ENCODE measurements at regions not wholly inside any gene's neighbourhood (a gene's known extent, or its start where the extent isn't known, plus 50 kb on each side); places are given as distances from the start of the nearest gene placed in this dataset.
"Not testable (repeated sequence)": the region's sequence is repeated elsewhere in the genome, so short reads cannot be mapped to it uniquely, and the experiment has no call there.

DNA sequence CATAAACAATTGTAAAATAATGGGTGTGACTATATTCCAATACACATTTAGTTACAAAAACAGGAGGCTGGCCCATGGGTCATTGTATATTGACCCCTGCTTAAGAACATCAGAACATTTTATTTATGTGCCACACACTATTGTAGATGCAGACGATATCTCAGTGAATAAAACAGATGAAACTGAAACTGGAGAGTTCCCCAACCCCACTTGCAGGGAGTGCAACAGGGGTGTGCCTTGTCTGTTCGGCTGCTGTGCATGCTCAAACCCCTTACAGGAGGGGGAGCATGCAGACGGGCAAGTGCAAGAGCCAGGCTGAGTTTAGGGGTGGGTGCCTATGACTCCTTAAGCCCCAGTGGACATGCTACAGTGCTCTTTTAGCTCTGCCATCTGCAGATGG is 509.6 kb downstream of the IGSF11 start:
- no peak for DNase-seq (ENCODE audit: low read depth)

- DNase-seq (ENCODE audit: low read depth): no peak
Measured at GRCh38 chr3:118526758-118527513, 507.7 kb downstream of the IGSF11 start.

- no peak for DNase-seq (ENCODE audit: low read depth)
Measured at GRCh38 chr3:118527514-118528044, 507.1 kb downstream of the IGSF11 start.

- DNase-seq (ENCODE audit: low read depth): no peak
Measured at GRCh38 chr3:118529554-118529953, 505.1 kb downstream of the IGSF11 start.

- no peak for DNase-seq (ENCODE audit: low read depth)
Measured at GRCh38 chr3:118530350-118530922, 504.2 kb downstream of the IGSF11 start.

DNA sequence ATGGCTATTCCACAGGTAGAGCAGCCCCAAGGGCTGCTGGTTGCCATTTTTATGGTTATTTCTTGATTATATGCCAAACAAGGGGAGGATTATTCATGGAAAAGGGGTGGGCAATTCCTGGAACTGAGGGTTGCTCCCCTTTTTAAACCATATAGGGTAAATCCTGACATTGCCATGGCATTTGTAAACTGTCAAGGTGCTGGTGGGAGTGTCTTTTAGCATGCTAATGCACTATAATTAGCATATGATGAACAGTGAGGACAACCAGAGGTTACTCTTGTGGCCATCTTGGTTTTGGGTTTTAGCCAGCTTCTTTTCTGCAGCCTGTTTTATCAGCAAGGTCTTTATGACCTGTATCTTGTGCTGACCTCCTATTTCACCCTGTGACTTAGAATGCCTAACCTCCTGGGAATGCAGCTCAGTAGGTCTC is 503.7 kb downstream of the IGSF11 start:
- DNase-seq (ENCODE audit: low read depth): not testable (repeated sequence)

DNA sequence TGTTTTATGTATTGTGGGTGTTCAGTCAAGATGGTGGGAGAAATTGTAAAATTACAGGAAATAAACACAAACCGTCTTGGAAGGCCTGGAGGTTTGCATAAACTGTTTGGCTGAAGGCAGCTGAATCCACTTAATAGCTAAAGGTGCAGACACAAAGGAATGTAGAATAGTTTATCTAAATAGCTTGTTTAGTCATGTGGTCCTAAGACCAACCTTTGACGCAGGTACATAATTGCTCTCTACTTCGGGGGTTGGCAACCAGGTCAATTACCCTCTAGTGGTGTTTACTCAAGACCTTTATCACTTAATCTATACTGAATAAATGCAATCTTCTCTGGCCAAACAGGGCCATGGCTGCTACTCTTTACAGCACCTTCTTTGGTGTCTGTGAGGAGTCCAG is 502.8 kb downstream of the IGSF11 start:
- DNase-seq (ENCODE audit: low read depth): no peak

DNA sequence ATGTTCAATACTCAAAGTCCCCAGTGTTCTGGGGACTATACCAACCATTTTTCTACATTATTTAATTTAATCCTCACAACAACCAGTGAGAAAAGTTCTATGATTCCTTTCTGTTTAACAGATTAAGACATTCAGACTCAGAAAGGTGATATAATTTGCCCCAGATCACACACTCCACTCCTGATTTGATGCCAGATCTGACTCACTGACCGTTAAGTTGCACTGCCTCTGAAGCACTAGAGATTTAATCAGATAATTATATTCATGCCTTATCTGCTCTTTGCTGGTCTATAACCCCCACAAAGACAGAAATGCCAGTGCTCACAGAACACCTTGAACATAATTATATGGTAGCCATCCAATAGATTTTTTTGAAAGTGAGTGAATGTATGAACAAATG is 501.0 kb downstream of the IGSF11 start:
- no peak for DNase-seq (ENCODE audit: low read depth)

DNA sequence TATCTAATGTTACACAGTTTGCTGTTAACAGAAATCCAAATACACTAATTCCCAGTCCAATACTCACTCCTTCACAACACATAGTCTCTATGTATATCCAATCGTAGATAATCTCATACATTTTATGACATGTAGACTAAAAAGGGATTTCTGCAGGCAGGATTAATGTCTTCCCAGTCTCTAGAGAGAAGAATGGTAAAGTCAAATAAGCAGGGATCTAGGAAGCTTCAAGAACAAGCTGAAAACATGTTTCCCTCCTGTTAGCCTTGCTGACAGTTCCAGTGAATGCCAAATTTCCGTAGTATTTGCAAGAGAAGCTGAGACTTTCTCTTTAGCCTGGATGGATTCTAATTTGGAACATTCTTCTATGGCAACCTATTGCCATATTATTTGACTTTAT is 500.1 kb downstream of the IGSF11 start:
- no peak for DNase-seq (ENCODE audit: low read depth)

DNA sequence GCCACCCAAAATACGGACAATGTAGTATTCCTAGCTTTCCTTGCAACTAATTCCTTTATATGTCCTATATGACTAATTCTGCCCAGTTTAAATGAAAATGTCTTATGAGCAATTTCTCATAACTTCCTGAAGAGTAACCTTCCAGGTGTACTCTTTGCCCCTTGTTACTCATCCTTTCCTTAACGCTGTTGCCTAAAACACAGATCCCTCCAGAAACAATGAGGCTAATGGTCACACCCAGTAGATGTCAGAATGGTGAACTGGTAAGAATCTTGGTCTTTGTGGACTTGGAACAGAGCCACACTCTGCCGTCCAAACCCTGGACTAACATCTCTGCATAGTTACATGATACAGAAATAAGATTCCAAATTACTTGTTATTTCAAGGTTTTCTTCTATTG is 497.9 kb downstream of the IGSF11 start:
- no peak for DNase-seq (ENCODE audit: low read depth)

DNA sequence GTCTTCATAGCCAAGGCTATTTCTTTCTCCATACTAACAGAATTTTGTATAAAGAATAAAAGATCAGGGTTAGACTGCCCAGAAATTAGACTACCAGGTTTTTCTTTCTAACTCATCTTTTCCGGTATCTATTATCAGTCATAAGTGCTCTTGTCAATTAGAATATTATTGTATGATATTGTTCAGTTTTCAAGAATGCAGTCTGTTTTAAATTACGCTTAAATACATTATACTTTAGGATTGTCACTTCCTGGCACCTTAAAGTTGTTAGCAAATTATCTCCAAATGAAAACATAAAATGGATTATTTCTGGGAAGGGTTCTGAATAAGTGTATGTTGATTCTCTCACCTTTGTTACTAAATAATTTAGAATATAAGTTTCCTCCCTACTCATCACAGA is 497.2 kb downstream of the IGSF11 start:
- DNase-seq (ENCODE audit: low read depth): no peak

- no peak for DNase-seq (ENCODE audit: low read depth)
Measured at GRCh38 chr3:118538187-118538586, 496.5 kb downstream of the IGSF11 start.

GRCh38 chr3:118539820-118540447 is 494.7 kb downstream of the IGSF11 start:
- not testable (repeated sequence) for DNase-seq (ENCODE audit: low read depth)

GRCh38 chr3:118540448-118540821 is 494.2 kb downstream of the IGSF11 start:
- DNase-seq (ENCODE audit: low read depth): not testable (repeated sequence)

GRCh38 chr3:118540826-118541225 is 493.8 kb downstream of the IGSF11 start:
- DNase-seq (ENCODE audit: low read depth): no peak

GRCh38 chr3:118541796-118542195 is 492.9 kb downstream of the IGSF11 start:
- DNase-seq (ENCODE audit: low read depth): no peak

DNA sequence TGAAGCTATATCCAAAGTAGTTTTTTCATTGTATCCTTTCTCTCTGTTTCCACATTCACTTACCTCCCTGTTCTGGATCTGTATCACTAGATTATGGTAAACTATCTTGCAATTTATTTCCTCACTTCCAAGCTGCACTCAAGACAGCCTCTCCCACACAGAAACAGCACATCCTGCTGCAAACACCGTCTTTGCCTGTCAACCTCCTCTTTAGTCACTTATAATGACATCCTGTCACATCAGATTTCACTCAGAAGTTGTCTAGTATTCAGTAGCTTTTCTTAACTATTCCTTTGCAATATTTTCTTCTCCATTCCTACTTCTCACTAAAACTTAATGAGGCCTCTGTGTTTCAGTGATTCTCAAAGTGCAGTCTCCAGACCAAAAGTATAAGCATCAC is 490.8 kb downstream of the IGSF11 start:
- no peak for DNase-seq (ENCODE audit: low read depth)

- DNase-seq (ENCODE audit: low read depth): no peak
Measured at GRCh38 chr3:118544458-118544857, 490.2 kb downstream of the IGSF11 start.

DNA sequence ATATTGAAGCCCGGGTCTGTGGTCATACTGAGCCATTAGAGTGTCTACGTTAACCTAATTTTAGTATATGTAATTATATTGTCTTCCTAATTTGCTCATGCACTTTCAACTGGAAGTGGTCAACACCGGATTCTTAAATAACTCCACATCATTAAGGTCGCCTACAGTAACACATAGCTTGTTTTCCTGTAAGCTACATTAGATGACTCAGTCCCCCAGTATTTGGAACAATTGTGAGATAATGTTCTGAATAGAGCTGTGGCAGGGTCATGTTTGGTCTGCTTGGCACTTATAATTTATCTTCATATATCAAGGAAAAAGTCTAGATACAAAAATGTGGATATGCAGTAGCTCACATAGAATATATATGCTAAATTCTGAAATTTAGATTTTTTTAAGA is 486.2 kb downstream of the IGSF11 start:
- DNase-seq (ENCODE audit: low read depth): no peak

DNA sequence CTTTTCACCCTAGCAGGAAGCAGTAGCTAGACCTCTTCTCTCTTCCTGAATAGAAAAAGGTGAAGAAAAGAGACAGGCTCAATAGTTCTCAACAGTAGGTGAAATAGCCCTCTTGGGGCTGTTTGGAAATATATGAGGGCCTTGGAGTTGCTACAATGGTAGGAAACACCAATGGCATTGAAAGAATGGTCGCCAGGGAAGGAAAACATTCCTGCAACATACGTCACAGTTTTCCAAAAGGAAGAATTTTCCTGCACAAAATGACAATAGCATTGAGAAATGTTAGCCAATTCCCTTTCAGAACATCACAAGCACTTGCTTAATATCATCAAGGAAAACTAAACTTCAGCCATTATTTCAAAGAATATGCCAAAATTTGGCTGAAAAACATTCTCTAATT is 484.5 kb downstream of the IGSF11 start:
- DNase-seq (ENCODE audit: low read depth): no peak

DNA sequence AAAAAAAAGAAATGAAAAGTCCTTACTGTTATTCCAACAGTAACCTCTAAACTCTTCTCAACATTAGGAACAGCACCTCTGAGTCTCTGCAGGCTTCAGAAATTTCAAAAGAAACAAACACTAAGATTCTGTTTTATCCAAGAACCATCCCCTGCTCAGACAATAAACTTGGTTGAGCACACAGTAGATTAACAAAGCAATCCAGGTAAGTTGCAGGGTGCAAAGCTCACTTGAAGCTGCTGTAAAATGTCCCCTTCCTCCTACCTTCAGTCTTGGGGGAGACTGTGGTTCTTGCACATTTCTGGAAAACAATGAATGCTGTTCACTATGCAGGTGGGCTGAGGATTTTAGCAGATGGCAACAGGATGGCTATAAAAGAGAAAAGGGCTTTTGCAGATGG is 484.1 kb downstream of the IGSF11 start:
- no peak for DNase-seq (ENCODE audit: low read depth)

- no peak for DNase-seq (ENCODE audit: low read depth)
Measured at GRCh38 chr3:118554148-118554838, 480.4 kb downstream of the IGSF11 start.

GRCh38 chr3:118556983-118557382 is 477.7 kb downstream of the IGSF11 start:
- DNase-seq (ENCODE audit: low read depth): no peak
